PFSK-1 (cell line): ENCODE measurements at regions not wholly inside any gene's neighbourhood (a gene's known extent, or its start where the extent isn't known, plus 50 kb on each side); places are given as distances from the start of the nearest gene placed in this dataset.

Source experiments
- FOXP2 ChIP-seq: optimal IDR thresholded peaks from 2 replicates; pipeline ENCODE3; 2011; ENCODE audit warnings: borderline replicate concordance, control low read depth, inconsistent platforms; ENCODE audit not compliant: insufficient read depth; ENCODE audit errors: extremely low read length, extremely low read depth
- POLR2AphosphoS5 ChIP-seq: IDR thresholded peaks from 2 replicates; pipeline ENCODE4 v1.6.1; 2012; ENCODE audit warnings: low read depth, mild to moderate bottlenecking, control low read depth, low read length, moderate library complexity
- REST ChIP-seq, 2 experiments: IDR thresholded peaks; 2 replicates each; pipeline versions ENCODE4 v1.6.1 to v1.8.0; 2011 to 2012; ENCODE audit warnings: low read depth in 2 of 2, low read length in 2 of 2, control low read depth in 1 of 2, inconsistent platforms in 1 of 2, mild to moderate bottlenecking in 1 of 2, moderate library complexity in 1 of 2; ENCODE audit not compliant: insufficient read depth in 1 of 2
- SIN3A ChIP-seq: IDR thresholded peaks from 2 replicates; pipeline ENCODE4 v1.6.1; 2012; ENCODE audit warnings: mild to moderate bottlenecking, low read length, moderate library complexity, borderline replicate concordance; ENCODE audit not compliant: insufficient read depth
- TAF1 ChIP-seq: IDR thresholded peaks from 2 replicates; pipeline ENCODE4 v1.6.1; 2012; ENCODE audit warnings: low read length, control low read depth, borderline replicate concordance; ENCODE audit not compliant: insufficient read depth

- TF ChIP-seq POLR2AphosphoS5 (no peak), REST (IDR thresholded peaks at IDR 0.05; ENCODE audit: insufficient read depth in 1 of 2, low read depth in 2 of 2, low read length in 2 of 2) (no peak), SIN3A (no peak), FOXP2 (no peak), TAF1 (no peak)
Measured at GRCh38 chr19:31583148-31583547, 233.9 kb upstream of the TSHZ3 start.

DNA sequence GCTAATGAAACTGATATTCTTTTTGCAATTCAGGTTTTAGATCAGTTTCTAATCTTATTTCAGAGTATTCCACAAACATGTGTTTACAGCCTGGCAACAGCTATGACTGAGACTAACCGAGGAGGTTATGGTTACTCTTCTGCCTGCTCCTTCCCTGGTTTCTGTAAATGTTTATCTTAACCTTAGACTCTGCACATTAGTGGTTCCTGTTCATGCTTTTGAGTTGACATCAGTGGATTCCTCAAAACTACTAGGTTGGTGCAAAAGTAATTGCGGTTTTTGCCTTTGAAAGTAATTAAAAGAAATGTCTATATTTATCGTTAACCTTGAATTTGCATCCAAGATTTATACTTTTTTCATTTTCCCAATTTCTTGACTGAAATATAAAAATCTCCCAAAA is 237.0 kb upstream of the TSHZ3 start:
- TF ChIP-seq SIN3A (no peak), POLR2AphosphoS5 (no peak), FOXP2 (no peak), REST (IDR thresholded peaks at IDR 0.05; ENCODE audit: insufficient read depth in 1 of 2, low read depth in 2 of 2, low read length in 2 of 2) (no peak), TAF1 (no peak)

DNA sequence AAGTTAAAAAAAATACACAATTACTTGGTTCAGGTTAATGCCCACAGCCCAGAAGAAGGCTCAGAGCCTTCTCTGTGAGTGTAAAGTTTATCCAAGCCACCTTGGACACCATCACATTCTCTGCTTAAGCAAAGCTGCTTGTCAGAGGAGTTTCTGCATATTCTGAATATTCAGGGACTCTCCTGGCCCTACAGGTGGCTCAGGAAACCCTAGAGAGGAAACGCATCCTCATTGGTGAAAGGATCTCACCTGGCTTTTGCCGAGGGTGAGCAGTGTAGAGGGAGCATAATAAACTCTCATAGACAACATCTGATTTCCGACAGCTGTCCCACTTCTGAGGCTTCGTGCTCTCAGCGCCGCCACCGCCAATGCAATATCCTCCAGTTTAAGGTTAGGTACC is 239.9 kb upstream of the TSHZ3 start:
- TF ChIP-seq FOXP2 (no peak), TAF1 (no peak), POLR2AphosphoS5 (no peak), SIN3A (no peak), REST (IDR thresholded peaks at IDR 0.05; ENCODE audit: insufficient read depth in 1 of 2, low read depth in 2 of 2, low read length in 2 of 2) (no peak)

DNA sequence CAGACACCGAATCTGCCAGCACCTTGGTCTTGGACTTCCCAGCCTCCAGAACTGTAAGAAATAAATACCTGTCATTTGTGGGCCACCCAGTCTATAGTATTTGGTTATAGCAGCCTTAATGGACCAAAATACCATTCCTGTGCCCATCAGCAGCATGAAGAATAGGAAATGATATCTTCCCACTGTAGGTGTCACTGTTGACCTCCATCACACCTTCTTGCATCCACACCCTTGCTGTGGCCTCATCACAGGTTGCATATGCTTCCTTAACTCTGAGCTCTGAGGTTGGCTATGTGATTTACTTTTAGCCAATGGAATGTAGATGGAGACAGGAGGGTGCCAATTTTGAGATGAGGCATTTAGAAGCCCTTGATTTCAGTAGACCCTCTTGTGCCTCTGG is 242.0 kb upstream of the TSHZ3 start:
- no peak for TF ChIP-seq FOXP2
- no peak for TF ChIP-seq REST (IDR thresholded peaks at IDR 0.05; ENCODE audit: insufficient read depth in 1 of 2, low read depth in 2 of 2, low read length in 2 of 2)
- TF ChIP-seq SIN3A = no peak
- TF ChIP-seq POLR2AphosphoS5 = no peak
- TF ChIP-seq TAF1 = no peak

DNA sequence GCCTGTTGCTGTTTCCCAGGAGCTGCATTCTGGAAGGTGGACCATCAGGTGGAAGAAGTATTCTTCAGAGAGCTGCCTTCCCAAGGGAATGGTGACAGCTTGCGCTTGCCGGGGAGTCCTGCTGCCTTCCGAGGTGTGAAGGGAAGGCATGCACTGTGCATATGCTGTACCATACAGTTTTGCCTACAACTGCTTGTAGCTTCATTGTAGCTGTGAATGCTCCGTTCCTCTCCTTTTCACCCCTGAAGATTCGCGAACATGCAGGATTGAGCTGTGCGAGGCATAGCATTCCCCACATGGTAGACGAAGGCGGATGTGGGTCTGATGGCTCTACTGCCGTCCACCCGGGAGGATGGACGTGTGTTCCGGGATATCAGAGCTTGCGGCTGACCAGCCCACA is 243.2 kb upstream of the TSHZ3 start:
- no peak for TF ChIP-seq FOXP2
- TF ChIP-seq SIN3A = no peak
- no peak for TF ChIP-seq POLR2AphosphoS5
- TF ChIP-seq REST (IDR thresholded peaks at IDR 0.05; ENCODE audit: insufficient read depth in 1 of 2, low read depth in 2 of 2, low read length in 2 of 2) = no peak
- no peak for TF ChIP-seq TAF1
